Renal cortex interstitium (tissue), 11 donors: ENCODE measurements at regions not wholly inside any gene's neighbourhood (a gene's known extent, or its start where the extent isn't known, plus 50 kb on each side); places are given as distances from the start of the nearest gene placed in this dataset.
"Not testable (repeated sequence)": the region's sequence is repeated elsewhere in the genome, so short reads cannot be mapped to it uniquely, and the experiment has no call there.

ENCODE experiments used
- DNase-seq, 11 donors: peaks; one replicate each; pipeline ENCODE4 v3.0.0-alpha.2; 2013; ENCODE audit warnings: low read depth in 9 of 11, low spot score in 4 of 11; ENCODE audit errors: extremely low read depth in 1 of 11

- no peak for DNase-seq
Observed at GRCh38 chr5:135279328-135279727, 119.7 kb downstream of the MACROH2A1 start.

GRCh38 chr5:135276151-135276550, 122.9 kb downstream of the MACROH2A1 start:
- DNase-seq, result no peak

GRCh38 chr5:135273212-135273611, 125.8 kb downstream of the MACROH2A1 start:
- no peak for DNase-seq

DNA sequence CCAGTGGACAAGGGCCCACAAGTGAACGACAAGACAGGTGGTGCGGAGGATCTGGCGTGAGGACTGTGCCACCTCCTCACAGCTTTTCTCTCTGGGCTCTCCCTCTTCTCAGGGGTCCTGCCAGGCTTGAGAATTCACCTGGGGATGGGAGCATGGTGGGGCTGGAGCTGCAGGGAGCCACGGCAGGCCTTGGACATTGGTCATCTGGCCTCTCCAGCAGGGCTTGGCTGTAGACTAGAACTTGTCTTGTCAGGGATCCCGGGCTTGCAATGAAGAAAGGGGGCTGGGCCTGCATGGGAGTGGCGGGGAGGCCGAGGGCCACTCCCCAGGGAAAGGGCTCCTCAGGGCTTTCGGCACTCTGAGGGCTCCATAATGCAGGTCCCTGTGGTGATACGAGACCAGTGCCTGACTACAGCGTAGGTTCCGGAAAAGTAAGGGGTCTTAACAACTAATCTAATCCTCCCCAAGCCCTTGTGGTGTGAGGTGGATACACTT, 126.7 kb downstream of the MACROH2A1 start:
- DNase-seq, result no peak

- DNase-seq, result peak in 5 of 11 donors; percentile 23 to 47 (median 38)
Observed at GRCh38 chr5:135271533-135272310, 127.3 kb downstream of the MACROH2A1 start.

DNA sequence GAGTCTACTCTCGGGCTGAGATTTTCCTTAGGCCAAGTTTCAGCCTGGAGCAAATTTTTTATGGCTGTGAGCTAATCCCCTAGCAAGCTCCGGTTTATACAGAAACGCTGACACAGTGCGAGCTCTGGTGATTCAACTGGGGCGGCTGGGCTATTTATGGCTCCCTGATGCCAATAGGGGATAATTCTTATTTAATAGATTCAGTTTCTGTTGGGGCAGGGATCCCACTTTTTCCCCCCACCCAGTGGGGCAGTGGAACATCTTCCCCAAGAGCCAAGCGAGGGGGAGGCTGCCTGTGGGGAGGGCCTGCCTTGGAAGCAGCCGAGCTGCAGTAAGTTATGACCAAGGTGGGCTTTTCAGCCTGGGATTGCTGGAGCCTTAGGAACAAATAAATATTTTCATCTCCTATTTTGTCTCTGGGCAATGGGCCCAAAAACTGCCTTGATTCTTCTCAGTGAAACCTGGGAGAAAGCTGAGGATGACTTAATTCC, 129.1 kb downstream of the MACROH2A1 start:
- DNase-seq, result no peak

- DNase-seq, result no peak
Observed at GRCh38 chr5:135269199-135269598, 129.8 kb downstream of the MACROH2A1 start.

GRCh38 chr5:135266975-135267374, 132.1 kb downstream of the MACROH2A1 start:
- no peak for DNase-seq

DNA sequence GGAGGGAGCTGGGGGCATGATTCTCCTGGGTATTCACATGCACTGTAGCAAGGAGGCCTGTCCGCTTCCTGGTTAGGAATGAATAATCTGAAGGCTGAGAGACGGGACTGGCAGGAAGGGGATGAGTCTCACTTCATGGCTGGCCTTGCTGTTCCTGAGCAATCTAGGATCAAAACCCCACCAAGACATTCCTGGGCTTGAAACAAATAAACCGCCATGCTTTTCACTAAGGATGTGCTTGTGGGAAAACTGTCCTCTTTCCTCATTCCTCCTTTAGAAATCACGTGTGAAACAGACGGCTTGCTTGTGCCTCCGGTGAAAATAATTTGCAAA, 132.8 kb downstream of the MACROH2A1 start:
- DNase-seq, result no peak

DNA sequence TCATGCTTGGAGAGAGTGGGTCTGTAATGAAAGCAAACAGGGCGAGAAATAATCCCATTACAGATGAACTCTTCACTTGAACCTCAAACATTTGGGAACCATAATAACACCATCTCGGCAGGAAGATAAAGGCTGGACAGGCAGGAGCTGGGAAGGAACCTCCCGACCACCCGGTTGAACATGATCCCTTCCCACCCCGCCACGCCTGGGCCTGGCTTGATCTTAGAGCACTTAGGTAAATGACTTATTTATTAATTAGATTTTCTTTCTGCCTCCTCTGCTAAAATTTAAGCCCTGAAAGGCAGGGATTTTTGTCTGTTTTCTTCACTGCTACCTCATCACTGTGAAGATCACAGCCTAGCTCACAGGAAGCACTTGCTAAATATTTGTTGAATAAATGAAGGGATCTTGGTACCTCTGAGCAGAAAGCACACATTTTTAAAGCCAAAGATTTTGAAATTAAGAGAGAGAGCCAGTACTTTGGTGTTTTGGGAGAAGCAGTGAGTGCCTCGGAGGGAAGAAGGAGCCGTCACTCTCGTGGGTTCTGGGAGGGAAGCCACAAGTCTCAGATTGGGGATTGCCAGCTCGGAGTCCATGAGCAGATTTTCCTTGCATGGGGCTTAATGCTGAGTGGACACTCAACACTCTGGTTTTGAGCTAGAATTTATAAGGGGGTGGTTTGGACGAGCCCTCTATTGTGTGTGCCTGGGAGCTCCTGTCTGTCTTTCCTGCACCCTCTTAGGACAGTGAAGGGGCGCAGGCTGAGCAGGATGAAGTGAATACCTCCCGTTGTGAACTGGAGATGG, 133.3 kb downstream of the MACROH2A1 start:
- no peak for DNase-seq

GRCh38 chr5:135264451-135265440, 134.3 kb downstream of the MACROH2A1 start:
- no peak for DNase-seq

DNA sequence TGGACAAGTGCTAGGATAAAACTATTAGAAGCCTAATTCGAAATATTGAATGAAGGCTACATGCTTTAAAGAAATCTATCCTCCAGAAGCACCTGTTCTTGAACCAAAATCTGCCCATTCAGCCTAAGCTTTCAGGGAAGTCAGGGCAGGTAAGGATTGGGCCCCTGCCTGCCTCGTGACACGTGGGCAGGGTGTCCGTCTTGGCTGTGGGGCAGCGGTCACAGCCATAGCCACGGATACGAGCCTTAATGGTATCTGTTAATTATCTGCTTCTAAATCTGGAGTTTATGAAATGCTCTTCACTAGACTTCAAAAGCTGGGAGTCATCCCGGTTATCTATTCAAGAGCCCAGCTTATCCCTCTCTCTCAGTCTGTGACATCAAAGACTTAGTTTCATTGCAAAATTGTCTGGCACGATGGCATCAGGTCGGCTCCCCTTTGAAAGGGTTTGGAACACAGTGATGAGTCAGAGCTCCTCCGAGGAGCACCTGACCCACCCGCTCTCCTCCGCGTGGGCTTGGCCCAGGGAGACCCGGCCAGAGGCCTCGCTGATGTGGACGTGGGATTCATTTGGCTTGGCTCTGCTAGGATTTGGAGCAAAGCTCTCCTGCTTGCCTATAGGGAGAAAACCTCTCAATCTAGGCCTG, 135.9 kb downstream of the MACROH2A1 start:
- no peak for DNase-seq

DNA sequence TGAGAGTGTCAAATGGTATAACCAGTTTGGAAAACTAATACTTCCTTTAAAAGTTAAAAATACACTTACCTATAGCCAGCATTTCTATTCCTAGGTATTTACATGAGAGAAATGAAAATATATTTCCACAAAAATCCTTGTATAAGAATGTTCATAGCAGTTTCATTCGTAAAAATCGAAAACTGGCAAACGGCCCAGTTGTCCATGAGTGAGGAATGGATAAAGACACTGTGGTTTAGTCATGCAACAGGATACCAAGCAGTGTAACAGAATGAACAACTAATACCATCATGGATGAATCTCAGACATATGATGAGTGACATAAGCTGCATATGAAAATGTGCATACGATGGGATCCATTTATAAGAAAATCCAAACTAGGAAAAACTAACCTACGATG, 136.7 kb downstream of the MACROH2A1 start:
- no peak for DNase-seq

GRCh38 chr5:135260108-135260507, 138.9 kb downstream of the MACROH2A1 start:
- DNase-seq, result not testable (repeated sequence)

- no peak for DNase-seq
Observed at GRCh38 chr5:135255461-135256178, 143.4 kb downstream of the MACROH2A1 start.

DNA sequence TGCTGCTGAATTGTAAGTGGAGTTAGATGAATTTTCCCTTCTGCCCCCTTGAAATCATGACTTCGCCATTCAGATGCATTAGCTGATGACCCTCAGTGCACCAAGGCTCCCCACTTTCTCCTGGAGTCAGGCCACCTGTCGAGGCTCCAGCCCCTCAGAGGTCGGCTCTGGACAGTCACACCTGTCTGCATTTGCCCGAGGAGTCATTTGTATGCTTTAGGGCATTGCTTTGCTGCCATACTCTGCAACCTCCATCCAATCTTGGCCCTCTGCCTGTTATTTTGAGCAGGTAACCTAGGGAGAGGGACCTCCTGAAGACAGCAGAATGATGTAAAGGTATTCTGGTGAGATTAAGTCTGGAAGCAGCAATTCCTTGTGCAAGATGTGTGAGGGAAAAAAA, 144.8 kb downstream of the MACROH2A1 start:
- DNase-seq, result no peak

DNA sequence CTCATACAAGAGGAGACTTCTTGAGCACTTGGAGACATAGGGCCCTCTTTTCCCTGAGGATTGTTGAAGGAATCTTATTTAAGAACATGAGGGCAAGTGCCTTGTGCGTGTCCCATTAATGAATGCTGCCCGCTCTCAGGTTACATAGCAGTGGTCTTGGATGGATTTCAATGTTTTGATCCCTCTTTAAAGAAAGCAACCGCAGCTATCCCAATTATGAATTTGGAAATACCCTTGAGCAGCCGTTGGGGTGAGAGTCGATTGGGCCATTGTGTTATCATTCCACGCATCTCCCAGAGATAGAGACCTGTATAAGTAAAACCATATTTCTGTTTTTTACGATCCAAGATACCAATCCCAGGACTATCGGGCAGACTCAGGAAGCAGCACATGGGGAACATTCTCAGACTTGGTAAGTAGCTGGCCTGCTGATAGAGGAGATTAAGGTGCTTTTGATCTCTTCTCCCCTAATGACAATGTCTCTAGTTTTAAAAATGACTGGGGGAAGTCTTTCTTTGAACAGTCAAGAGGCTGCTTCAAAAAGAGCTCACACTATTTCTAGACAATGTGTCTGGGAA, 145.3 kb downstream of the MACROH2A1 start:
- no peak for DNase-seq

GRCh38 chr5:135251093-135251492, 147.9 kb downstream of the MACROH2A1 start:
- no peak for DNase-seq
